ENCODE measurements at regions not wholly inside any gene's neighbourhood (a gene's known extent, or its start where the extent isn't known, plus 50 kb on each side); places are given as distances from the start of the nearest gene placed in this dataset.
A peak's percentile ranks its signal among the peaks of the same experiment; 100 is the strongest.

DNA sequence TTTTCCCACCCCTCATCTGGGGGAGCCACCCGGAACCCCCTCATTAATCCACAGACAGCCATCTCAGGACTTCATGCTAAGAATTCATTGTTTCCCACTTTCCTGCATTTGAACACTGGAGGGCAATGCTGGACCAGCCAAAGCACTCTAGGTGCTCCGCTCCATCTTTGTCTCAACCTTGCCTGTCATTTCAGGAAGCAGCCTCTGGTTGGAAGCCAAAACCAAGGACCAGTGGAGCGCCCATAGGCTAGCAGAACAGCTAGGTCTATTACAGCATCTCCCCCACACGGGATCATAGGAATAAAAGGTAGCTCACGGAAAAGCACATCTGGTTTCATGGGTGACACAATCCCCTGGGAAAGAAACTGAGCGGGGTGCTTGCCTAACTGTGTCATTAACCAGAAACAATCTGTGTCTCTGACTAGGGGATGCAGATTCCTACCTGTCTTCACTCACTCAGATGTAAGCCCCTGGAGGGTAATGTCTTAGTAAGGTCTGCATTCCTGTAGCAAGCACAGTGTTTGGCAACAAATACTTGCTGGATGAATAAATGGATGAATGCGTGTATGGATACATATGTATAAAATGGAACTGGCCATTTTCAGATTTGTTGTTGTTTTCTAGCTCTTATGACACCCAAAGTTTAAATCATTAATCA, 197.0 kb downstream of the DAD1 start:
- DNase-seq (ENCODE audit: low read depth) = peak; percentile 73
- TF ChIP-seq, protein P1, sequence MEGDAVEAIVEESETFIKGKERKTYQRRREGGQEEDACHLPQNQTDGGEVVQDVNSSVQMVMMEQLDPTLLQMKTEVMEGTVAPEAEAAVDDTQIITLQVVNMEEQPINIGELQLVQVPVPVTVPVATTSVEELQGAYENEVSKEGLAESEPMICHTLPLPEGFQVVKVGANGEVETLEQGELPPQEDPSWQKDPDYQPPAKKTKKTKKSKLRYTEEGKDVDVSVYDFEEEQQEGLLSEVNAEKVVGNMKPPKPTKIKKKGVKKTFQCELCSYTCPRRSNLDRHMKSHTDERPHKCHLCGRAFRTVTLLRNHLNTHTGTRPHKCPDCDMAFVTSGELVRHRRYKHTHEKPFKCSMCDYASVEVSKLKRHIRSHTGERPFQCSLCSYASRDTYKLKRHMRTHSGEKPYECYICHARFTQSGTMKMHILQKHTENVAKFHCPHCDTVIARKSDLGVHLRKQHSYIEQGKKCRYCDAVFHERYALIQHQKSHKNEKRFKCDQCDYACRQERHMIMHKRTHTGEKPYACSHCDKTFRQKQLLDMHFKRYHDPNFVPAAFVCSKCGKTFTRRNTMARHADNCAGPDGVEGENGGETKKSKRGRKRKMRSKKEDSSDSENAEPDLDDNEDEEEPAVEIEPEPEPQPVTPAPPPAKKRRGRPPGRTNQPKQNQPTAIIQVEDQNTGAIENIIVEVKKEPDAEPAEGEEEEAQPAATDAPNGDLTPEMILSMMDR (IDR thresholded peaks at IDR 0.05; ENCODE audit: low read depth, low read length, missing control alignments) = peak; percentile 77
- no peak overlapping the region for H3K4me3 ChIP-seq (ENCODE audit: low read depth, low read length)

DNA sequence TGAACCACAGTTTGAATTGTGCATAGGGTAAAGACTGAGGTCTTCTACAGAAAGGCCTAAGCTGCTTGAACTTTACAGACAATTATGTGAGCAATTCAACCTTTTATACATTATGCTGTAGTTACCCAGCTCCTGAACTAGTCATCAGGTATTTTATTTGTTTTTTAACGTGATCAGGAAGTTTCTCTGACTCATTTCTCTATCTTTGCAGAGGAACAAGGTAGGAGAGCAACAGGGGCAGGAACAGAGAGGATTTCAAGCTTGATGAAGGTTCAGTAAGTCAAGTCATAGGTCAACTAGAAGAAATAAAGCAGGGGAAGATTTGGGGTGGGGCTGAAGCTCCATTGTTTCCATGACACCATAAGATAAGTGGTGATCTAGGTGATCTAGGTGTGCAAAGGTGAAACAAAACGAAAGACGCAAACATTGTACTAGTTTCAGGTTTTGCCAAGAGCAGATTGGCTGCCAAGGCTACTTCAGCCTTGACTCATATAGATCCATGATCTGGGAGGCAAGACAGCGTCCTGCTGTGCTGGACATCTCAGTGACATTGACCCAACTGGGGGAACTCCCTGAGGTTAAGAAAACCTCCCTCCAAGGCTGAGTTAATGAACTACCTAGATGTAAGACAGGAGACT, 198.1 kb downstream of the DAD1 start:
- no peak overlapping the region for H3K4me3 ChIP-seq (ENCODE audit: low read depth, low read length)

DNA sequence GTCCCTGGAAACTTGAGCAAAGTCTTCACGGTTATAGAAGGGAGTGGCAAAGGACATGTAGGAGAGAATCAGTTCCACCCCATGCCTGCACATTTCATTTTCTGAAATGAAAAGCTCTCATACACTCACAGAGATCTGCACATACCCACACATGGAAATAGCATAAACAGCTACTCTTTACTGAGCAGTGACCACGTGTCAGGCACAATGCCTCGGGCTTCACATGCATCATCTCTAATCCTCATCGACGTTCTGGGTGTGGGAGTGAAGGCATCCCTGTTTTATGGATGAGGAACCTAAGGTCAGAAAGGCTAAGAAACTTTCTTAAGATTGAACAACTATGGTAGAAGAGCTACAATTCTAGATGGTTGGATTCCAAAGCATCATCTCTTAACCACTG, 198.8 kb downstream of the DAD1 start:
- TF ChIP-seq, protein P1 (IDR thresholded peaks at IDR 0.05; ENCODE audit: low read depth, low read length, missing control alignments) = no peak
- no peak for DNase-seq (ENCODE audit: low read depth)
- H3K4me3 ChIP-seq (ENCODE audit: low read depth, low read length) = no peak overlapping the region

More for the DNA sequence above, 198.1 kb downstream of the DAD1 start:
- peak; percentile 55 for DNase-seq (ENCODE audit: low read depth)
- TF ChIP-seq, protein P1 (IDR thresholded peaks at IDR 0.05; ENCODE audit: low read depth, low read length, missing control alignments) = no peak

DNA sequence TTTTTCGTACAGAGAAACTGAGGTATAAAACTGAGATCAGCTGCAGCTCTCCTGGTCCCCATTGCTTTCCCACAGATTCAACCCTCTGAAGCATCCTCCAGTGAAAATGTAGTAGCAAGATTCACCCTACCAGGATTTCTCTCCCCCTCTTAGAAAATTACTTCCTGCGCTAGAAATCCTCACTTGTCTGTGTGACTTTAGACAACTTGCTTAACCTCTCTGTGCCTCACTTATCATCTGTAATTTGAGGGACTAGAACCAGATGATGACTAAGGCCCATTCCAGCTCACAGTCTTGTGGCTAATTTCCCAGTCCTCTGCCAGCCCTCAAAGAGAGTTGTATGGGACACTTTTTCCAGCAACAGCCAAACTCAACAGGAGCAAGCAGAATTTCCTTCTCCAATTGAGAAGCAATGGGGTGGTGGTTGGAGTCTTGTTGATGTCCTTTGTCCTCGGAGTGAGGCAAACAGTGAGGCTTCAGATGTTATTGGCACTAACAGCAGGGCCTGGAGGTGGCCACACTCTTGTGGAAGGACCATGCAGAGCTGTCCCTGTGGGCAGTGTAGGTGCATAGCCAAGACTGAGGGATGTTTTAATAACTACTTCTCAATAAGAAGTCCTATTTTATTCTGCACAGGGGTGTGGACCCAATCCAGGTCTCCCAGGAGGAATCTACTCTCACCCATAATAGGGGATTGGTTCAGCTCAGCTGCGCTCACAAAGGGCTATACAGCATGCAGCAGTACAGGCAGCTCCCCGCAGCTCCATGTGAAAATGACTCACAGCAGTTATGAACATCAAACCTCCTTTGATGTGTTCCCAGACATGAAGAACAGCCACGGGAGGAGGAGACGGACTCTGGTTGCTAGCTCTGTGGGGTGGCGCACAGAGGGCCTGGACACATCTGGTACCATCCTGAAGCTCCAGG, 200.1 kb downstream of the DAD1 start:
- H3K4me3 ChIP-seq (ENCODE audit: low read depth, low read length) = no peak overlapping the region
- TF ChIP-seq, protein P1 (IDR thresholded peaks at IDR 0.05; ENCODE audit: low read depth, low read length, missing control alignments) = no peak
- DNase-seq (ENCODE audit: low read depth) = no peak

DNA sequence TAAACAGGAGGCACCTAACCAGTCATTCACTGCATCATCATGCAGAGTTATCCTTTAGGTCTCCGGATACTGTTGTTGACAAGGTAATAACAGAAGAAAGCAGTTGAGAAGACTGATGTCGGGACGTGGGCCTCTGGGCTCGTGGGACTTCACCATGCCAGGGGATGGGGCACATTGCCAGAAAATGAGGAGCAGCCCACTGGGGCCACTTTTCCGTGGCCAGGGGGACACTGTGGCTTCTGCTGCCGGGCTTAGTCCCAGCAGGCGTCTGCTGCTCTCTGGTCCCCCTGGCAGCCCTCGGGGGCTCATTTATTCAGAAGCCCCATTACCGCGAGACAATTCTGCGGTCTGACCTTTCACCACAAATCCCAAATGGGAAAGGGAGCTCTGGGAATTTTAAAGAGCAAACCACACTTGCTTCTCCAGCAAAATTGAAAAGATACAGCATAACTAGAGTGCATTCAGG, 201.2 kb downstream of the DAD1 start:
- TF ChIP-seq, protein P1 (IDR thresholded peaks at IDR 0.05; ENCODE audit: low read depth, low read length, missing control alignments) = no peak
- H3K4me3 ChIP-seq (ENCODE audit: low read depth, low read length) = no peak overlapping the region

DNA sequence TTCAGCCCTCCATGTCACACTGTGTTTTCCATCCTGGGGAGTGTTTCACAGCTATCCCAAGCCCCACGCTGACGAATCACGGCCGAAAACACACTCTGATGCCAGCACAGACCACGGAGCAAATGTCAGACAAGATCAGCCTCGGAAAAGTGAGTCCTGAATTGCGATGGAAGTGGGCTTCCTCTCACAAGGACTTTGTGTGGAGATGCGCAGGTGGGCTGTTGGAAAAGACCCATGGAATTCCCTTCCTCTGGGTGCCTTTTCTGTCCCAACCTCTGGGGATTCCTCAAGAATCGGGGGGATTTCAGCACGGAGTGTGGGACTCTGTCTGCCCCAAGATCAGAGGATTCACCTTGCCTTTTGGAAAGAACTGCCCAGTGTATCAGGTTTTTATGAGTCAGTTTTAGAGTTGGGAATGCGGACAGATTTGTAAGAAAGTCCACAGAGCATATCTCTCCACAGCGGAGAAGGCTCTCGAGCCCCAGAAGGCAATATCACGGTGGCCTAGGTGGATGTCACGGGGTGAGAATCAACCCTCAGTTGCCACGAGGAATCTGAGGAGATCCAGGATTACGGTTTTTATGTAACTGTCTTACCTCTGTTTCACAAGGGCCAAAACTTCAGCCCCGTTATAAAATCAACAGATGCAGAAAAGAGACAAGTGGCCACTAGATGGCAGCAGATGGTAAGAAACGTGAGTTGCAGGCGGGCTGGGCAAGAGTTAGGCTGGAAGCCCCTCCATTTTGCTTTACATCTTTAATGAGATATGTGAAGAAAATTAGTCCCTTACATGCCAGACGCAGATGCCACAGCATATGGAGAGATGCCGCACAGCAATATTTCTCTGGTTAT, 201.9 kb downstream of the DAD1 start:
- no peak overlapping the region for H3K4me3 ChIP-seq (ENCODE audit: low read depth, low read length)
- TF ChIP-seq, protein P1 (IDR thresholded peaks at IDR 0.05; ENCODE audit: low read depth, low read length, missing control alignments) = peak; percentile 67
- peak; percentile 78 for DNase-seq (ENCODE audit: low read depth)

More for the DNA sequence above, 201.2 kb downstream of the DAD1 start:
- no peak for DNase-seq (ENCODE audit: low read depth)

Data from GM12864 (cell line).